ENCODE measurements at regions not wholly inside any gene's neighbourhood (a gene's known extent, or its start where the extent isn't known, plus 50 kb on each side); places are given as distances from the start of the nearest gene placed in this dataset.

GRCh38 chr6:91608428-91608827 is 1021.6 kb upstream of the MAP3K7 start:
- TF ChIP-seq CTCF (IDR thresholded peaks at IDR 0.05; ENCODE audit: poor library complexity, severe bottlenecking) = no peak
- no peak for TF ChIP-seq EZH2 (IDR thresholded peaks at IDR 0.05; ENCODE audit: borderline replicate concordance, insufficient read depth, low read length, poor library complexity, severe bottlenecking)
- TF ChIP-seq POLR2AphosphoS5 (IDR thresholded peaks at IDR 0.05) = no peak
